ENCODE measurements at regions not wholly inside any gene's neighbourhood (a gene's known extent, or its start where the extent isn't known, plus 50 kb on each side); places are given as distances from the start of the nearest gene placed in this dataset.

- TF ChIP-seq CTCF (IDR thresholded peaks at IDR 0.05): no peak
- DNase-seq (ENCODE audit: low spot score): no peak
- Histone ChIP-seq H3K27ac (no peak overlapping the region), H3K4me3 (no peak overlapping the region)
Observed at GRCh38 chr4:8735236-8736089, 136.2 kb downstream of the HMX1 start.

- no peak for DNase-seq (ENCODE audit: low spot score)
- TF ChIP-seq CTCF (IDR thresholded peaks at IDR 0.05): no peak
- Histone ChIP-seq H3K27ac (no peak overlapping the region), H3K4me3 (no peak overlapping the region)
Observed at GRCh38 chr4:8732681-8733243, 138.9 kb downstream of the HMX1 start.

- H3K27ac ChIP-seq: no peak overlapping the region
- peak; percentile 53 for DNase-seq (ENCODE audit: low spot score)
- TF ChIP-seq CTCF (IDR thresholded peaks at IDR 0.05): no peak
- H3K4me3 ChIP-seq: no peak overlapping the region
Observed at GRCh38 chr4:8732092-8732491, 139.5 kb downstream of the CPZ start.

GRCh38 chr4:8731364-8731763 is 138.8 kb downstream of the CPZ start:
- no peak overlapping the region for H3K4me3 ChIP-seq
- DNase-seq (ENCODE audit: low spot score): peak; percentile 60
- TF ChIP-seq CTCF (IDR thresholded peaks at IDR 0.05): no peak
- H3K27ac ChIP-seq: no peak overlapping the region

- Histone ChIP-seq H3K27ac (no peak overlapping the region), H3K4me3 (no peak overlapping the region)
- no peak for TF ChIP-seq CTCF (IDR thresholded peaks at IDR 0.05)
- peak; percentile 28 for DNase-seq (ENCODE audit: low spot score)
Observed at GRCh38 chr4:8730681-8731080, 138.1 kb downstream of the CPZ start.

GRCh38 chr4:8730159-8730558 is 137.6 kb downstream of the CPZ start:
- H3K27ac ChIP-seq: no peak overlapping the region
- DNase-seq (ENCODE audit: low spot score): no peak
- H3K4me3 ChIP-seq: no peak overlapping the region
- TF ChIP-seq CTCF (IDR thresholded peaks at IDR 0.05): no peak

Measured in coronary artery (tissue), 2 donors.